ENCODE measurements at regions not wholly inside any gene's neighbourhood (a gene's known extent, or its start where the extent isn't known, plus 50 kb on each side); places are given as distances from the start of the nearest gene placed in this dataset.

- WGBS = 73% methylated on average over 6 of the region's 6 CpGs
- Histone ChIP-seq H3K4me3 (no peak overlapping the region), H3K4me1 (replicated peaks) (no peaks in the 10 kb centered on the region), H3K27ac (no peak overlapping the region), H3K27me3 (replicated peaks; ENCODE audit: insufficient read depth) (peaks cover 4% of the 10 kb centered on the region), H3K36me3 (no peaks in the 10 kb centered on the region), H3K9me3 (no peaks in the 10 kb centered on the region)
- DNase-seq (ENCODE audit: low spot score) = no peak
- intact Hi-C loops (cut with DNase I) = no loop called here
- no peak for TF ChIP-seq POLR2A (IDR thresholded peaks at IDR 0.05)
- no peak for TF ChIP-seq POLR2AphosphoS5 (IDR thresholded peaks at IDR 0.05)
- no peak for TF ChIP-seq CTCF (IDR thresholded peaks at IDR 0.05)
Observed at GRCh38 chr13:111916201-111916600, 150.7 kb upstream of the SOX1 start.

GRCh38 chr13:111917086-111917485 is 149.9 kb upstream of the SOX1 start:
- H3K27me3 ChIP-seq (replicated peaks; ENCODE audit: insufficient read depth) = peaks cover 4% of the 10 kb centered on the region

GRCh38 chr13:111917901-111918300 is 149.0 kb upstream of the SOX1 start:
- intact Hi-C loops (cut with DNase I) = no loop called here
- H3K4me3 ChIP-seq = no peak overlapping the region
- H3K27ac ChIP-seq = no peak overlapping the region
- no peaks in the 10 kb centered on the region for H3K4me1 ChIP-seq (replicated peaks)
- no peaks in the 10 kb centered on the region for H3K36me3 ChIP-seq
- TF ChIP-seq POLR2AphosphoS5 (IDR thresholded peaks at IDR 0.05) = no peak
- TF ChIP-seq CTCF (IDR thresholded peaks at IDR 0.05) = no peak
- TF ChIP-seq POLR2A (IDR thresholded peaks at IDR 0.05) = no peak
- 81% methylated on average over 16 of the region's 16 CpGs for WGBS
- no peak for DNase-seq (ENCODE audit: low spot score)
- peaks cover 4% of the 10 kb centered on the region for H3K27me3 ChIP-seq (replicated peaks; ENCODE audit: insufficient read depth)
- H3K9me3 ChIP-seq = no peaks in the 10 kb centered on the region

More at GRCh38 chr13:111917086-111917485, 149.9 kb upstream of the SOX1 start:
- 88% methylated on average over 13 of the region's 13 CpGs for WGBS
- intact Hi-C loops (cut with DNase I) = no loop called here
- Histone ChIP-seq H3K4me3 (no peak overlapping the region), H3K27ac (no peak overlapping the region), H3K4me1 (replicated peaks) (no peaks in the 10 kb centered on the region), H3K9me3 (no peaks in the 10 kb centered on the region), H3K36me3 (no peaks in the 10 kb centered on the region)
- TF ChIP-seq POLR2AphosphoS5 (IDR thresholded peaks at IDR 0.05) (no peak), POLR2A (IDR thresholded peaks at IDR 0.05) (no peak), CTCF (IDR thresholded peaks at IDR 0.05) (no peak)
- no peak for DNase-seq (ENCODE audit: low spot score)

DNA sequence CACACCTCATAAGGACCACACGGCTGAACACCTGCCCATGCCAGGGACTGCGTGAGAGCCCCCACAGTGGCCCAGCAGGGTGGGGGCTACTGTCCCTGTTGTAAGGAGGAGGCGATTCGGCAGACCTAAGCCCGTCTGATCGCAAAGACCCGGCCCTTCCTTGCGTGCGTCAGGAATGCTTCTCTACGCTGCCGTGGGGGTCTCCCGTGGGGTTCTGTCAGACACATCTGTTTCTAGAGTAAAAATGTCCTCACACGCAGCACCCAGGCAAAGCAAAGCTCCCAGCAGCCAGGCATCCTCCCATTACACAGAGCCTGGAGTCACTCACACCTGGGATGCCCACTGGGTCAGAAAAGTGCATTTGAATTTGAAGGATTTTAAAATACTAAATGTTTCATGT is 147.7 kb upstream of the SOX1 start:
- intact Hi-C loops (cut with DNase I) = no loop called here
- no peak for DNase-seq (ENCODE audit: low spot score)
- H3K27me3 ChIP-seq (replicated peaks; ENCODE audit: insufficient read depth) = no peaks in the 10 kb centered on the region
- H3K4me3 ChIP-seq = no peak overlapping the region
- H3K9me3 ChIP-seq = no peaks in the 10 kb centered on the region
- TF ChIP-seq POLR2AphosphoS5 (IDR thresholded peaks at IDR 0.05) = no peak
- TF ChIP-seq POLR2A (IDR thresholded peaks at IDR 0.05) = no peak
- no peak for TF ChIP-seq CTCF (IDR thresholded peaks at IDR 0.05)
- WGBS = 92% methylated on average over 13 of the region's 13 CpGs
- H3K27ac ChIP-seq = no peak overlapping the region
- no peaks in the 10 kb centered on the region for H3K36me3 ChIP-seq
- no peaks in the 10 kb centered on the region for H3K4me1 ChIP-seq (replicated peaks)

DNA sequence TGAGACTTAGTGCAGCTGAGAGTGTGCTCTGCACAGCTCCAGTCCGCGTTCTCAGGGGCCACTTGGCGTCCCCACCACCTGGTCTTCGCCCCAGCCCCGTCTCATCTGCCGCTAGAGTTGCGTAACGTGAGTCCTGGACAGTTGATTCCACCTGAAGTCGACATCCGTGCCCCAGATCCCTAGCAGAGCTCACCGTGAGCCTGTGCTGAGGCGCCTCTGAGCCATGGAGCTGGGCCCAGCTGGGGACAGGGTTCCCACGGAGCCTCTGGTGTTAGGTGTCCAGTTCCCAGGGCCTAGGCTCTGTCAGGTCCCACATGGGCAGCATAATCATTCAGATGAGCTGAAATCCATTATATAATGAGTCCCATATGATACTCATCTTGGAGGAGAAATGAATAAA is 147.1 kb upstream of the SOX1 start:
- intact Hi-C loops (cut with DNase I) = no loop called here
- H3K4me1 ChIP-seq (replicated peaks) = no peaks in the 10 kb centered on the region
- no peaks in the 10 kb centered on the region for H3K36me3 ChIP-seq
- H3K27me3 ChIP-seq (replicated peaks; ENCODE audit: insufficient read depth) = no peaks in the 10 kb centered on the region
- no peak overlapping the region for H3K4me3 ChIP-seq
- TF ChIP-seq POLR2AphosphoS5 (IDR thresholded peaks at IDR 0.05) (no peak), POLR2A (IDR thresholded peaks at IDR 0.05) (no peak), CTCF (IDR thresholded peaks at IDR 0.05) (no peak)
- WGBS = 83% methylated on average over 13 of the region's 13 CpGs
- H3K9me3 ChIP-seq = no peaks in the 10 kb centered on the region
- H3K27ac ChIP-seq = no peak overlapping the region
- no peak for DNase-seq (ENCODE audit: low spot score)
